GM21360 (cell line): ENCODE measurements at regions not wholly inside any gene's neighbourhood (a gene's known extent, or its start where the extent isn't known, plus 50 kb on each side); places are given as distances from the start of the nearest gene placed in this dataset.

Source experiments
- ATAC-seq: cut with Tn5 transposase; IDR thresholded peaks from one replicate; pipeline ENCODE4 v1.9.1; 2021; ENCODE audit warnings: mild to moderate bottlenecking, moderate library complexity; ENCODE audit not compliant: unreplicated experiment

DNA sequence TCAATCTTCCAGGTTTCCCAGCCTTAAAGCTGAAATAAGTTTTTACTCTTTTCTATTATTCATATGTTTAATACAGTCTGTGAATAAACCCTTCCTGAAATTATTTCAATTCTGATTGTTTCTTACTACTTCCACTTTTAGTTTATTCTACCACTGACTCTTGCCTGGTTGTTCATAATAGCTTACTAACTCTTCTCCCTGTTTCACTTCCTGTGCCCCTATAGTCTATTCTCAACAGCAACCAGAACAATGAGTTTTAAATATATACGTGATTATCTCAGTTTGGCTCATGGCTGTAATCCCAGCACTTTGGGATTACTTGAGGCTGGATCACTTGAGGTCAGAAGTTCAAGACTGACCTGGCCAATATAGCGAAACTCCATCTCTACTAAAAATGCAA lies 408.0 kb upstream of the SPOCK3 start:
- ATAC-seq: no peak

DNA sequence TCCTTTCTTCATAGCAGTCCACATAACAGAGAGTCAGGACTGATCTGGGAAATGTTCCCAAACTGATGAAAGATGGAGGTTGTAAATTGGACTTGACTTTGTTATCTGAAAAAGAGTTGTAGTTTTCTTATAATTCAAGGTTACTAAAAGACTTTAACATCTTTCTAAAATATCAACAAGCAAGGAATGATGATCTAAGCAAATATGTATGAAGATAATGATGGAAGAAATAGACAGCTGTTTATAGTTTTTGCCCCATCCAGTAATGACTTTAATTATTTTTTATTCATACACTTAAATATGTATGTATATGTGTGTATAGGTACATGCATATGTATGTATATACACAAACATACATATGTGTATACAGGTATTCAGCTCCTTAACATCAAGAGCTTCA lies 411.1 kb upstream of the SPOCK3 start:
- ATAC-seq: no peak

DNA sequence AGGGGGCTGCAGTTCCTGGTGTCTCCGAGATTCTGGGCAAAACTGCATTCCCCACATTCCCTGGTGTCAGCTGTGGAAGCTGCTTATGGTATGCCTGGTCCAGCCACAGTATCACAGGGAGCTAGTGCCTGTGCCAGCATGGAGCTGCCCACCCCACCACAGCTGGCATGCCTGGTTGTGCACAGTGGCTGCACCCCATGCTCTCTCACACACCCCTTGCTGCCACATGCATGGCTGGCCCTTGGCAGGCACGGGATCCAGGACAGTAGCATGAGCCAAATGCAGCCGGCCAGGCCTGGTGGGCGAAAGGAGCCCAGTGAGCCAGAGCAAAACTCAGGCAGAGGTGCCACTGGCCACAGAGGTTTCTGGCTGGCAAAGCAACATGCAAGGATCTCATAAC lies 418.0 kb upstream of the SPOCK3 start:
- ATAC-seq: no peak

DNA sequence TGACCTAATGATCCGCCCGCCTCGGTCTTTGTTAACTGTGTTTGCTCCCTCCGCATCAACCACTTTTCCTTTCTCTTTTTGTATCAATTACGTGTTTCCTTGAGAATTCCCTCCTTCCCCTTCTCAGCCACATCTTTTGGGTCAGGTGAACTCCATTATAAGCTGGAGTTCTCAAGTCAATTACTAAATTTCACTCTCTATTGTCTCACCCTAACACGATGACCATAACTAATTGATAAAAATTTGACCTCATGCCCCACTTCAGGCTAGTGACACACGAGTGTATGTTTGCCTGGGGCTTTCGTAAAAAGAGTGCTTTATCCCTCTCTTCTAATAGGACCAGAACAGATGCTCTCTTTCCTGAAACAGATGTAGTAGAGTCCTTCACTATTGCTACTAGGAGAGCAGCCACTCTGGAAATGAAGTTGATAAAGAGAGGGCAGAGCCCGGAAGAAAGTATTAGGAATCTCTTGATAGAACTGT lies 403.6 kb upstream of the ANXA10 start:
- ATAC-seq: no peak

DNA sequence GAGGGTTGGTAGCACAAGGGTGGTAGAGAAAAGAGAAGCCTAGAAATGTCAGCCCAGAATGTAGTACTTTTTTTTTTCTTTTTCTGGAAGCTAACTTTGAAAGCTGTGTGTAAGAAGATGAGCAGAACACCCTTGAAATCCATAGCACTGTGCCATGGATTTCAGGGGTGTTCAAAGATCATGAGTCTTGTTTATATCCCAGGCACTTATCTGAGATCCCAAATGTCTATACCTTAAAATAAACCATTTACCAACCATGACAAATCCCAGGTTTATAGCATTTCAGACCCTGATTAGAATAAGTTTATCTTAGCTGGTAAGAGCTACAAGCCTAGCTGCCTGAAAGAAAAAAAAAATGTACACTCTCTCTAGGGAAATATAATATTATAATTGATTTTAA lies 389.9 kb upstream of the ANXA10 start:
- ATAC-seq: no peak

DNA sequence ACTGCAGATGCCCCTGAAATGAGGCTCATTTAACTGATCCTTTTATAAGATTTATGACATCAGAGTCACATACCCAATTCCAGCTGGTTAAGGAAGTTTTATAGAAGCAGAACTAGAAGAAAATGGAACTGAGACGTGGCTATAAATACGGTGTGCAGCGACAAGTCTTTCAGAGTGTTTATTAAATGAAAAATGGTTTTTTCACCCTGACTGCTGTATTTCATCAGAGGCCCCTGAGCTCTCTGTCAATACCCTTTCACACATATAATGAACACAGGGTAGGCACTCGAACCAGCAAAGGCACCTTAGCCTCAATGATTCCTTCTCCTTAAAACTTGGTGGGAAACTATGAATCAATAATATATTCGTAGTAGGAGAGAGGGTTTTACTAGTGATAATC lies 380.8 kb upstream of the ANXA10 start:
- ATAC-seq: no peak

DNA sequence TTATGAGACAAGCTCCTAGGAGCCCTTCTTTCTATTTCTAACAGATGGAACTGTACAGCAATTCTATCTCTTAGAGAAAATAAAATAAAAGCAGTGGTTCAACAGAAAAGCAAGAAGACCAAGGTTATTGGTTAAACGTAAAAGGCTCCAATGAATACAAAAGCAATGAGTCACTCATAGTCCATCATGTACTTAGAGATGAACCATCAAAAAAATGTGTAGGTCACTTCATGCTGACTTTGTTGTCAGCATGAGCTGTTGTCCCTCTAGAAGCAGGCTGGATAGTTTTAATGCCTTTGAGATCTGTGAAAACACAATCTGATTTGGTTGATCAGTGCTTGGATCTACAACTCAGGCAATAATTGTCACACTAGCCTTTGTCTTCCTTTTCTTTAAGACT lies 378.6 kb upstream of the ANXA10 start:
- ATAC-seq: no peak

DNA sequence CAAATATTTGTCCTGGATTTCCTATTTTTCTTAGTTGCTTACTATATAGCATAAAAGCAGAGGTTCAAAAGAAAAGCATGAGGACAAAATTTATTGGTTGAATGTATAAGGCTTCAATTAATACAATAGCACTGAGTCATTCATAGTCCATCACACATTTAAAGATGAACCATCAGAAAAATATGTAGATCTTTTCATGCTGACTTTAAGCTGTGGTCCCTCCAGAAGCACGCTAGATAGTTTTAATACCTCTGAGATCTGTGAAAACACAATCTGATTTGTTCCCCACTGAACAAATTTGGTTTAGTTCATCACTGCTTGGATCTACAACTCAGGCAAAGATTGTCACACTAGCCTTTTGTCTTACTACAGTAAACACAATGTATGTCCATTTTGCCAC lies 377.2 kb upstream of the ANXA10 start:
- ATAC-seq: no peak

DNA sequence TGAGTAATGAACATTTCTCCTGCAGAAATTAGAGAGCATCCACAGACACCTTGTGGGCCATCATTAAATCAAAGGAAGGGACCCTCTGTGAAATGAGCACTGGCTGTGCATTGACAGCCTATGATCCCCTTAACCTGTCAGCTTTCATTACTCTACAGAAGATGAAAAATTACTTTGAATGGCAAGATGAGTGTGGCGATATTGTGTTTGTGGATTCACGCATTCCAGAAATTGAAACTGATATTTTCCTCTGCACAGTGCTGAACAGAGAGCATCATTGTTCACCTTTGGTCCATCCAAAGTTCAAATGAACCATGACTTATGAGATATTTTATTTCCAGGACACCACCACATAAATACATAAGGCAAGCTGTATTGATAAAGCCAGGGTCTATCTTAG lies 374.8 kb upstream of the ANXA10 start:
- ATAC-seq: no peak

DNA sequence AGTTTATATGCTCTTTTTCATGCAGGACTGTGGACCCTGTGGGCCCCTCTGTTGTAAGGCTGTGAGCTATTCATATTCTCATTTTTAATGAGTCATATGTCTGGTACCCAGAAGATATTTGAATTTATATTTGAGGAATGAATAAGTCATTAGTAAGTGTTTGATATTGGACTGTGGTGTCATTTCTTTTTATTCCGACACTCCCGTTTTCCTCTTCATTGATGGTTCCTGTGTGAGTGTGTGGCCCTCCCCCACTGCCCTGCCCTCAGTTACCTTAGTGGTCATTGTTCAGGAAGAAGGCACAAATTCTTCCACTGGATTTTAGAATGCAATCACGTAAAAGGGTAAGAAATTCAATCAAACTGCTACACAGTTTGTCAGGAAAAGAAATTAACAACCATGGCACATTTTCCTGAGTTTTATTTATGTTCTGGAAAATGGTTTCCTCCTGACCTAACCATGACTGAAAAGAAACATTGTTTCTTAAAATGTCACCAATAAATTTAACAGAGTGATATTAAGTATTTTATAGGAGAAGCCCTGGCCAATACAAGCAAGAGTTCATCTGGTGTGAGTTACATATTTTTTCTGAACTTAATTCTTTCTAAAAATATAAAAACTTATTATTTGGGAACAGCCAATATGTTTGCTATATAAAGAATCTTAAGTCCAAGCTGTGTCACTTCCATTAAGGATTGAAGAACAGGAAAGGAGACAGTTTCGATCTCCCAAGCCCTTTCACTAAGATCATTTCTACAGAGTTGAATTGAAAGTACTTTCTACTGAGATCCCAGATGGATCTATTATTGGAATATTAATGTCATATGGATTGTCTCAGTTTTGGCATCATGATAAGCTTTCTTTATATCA lies 370.5 kb upstream of the ANXA10 start:
- no peak for ATAC-seq

DNA sequence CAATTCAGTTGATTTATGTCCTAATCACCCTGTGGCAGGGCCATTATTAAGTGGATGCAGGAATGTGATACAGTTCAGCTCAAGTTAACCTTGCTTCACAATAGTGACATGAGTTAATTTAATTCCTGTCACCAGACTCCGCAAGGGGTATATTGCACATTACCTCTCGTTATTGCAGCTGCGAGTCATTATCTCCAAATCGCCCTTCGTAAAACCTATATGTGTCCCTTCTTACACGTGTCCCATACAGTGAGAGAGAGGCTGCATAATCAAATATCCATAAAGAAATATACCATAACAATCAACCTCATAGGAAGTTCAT lies 369.9 kb upstream of the ANXA10 start:
- ATAC-seq: no peak

DNA sequence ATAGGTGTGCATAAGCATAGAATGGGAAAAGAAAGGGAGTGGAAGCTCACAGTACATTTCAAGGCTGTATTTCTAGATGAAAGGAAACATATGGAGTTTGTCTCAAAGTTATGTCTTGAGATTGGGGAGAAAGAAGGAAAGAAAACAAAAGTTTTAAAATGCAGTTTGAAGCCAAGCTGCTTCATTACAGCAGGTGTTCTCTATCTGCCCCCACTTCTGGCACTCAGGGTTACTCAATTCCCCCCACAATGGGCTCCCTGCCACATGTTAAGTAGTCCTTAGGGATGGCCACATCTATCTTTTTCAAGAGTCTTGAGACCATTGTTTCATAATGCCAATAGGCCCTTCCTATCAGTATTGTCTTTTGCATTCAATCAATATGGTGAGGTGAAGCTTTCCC lies 367.4 kb upstream of the ANXA10 start:
- ATAC-seq: no peak

DNA sequence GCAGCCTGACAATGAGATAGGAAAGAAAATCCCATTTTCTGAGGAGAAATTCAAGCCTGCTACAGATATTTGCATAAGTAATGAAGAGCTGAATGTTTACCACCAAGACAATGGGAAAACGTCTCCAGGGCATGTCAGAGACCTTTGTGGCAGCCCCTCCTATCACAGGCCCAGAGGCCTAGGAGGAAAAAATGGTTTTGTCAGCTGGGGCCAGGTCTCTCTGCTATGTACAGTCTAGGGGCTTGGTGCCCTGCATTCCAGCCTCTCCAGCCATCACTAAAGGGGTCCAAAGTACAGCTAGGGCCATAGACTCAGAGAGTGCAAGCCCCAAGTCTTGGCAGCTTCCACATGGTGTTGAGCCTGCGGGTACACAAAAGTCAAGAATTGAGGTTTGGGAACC lies 361.6 kb upstream of the ANXA10 start:
- no peak for ATAC-seq

DNA sequence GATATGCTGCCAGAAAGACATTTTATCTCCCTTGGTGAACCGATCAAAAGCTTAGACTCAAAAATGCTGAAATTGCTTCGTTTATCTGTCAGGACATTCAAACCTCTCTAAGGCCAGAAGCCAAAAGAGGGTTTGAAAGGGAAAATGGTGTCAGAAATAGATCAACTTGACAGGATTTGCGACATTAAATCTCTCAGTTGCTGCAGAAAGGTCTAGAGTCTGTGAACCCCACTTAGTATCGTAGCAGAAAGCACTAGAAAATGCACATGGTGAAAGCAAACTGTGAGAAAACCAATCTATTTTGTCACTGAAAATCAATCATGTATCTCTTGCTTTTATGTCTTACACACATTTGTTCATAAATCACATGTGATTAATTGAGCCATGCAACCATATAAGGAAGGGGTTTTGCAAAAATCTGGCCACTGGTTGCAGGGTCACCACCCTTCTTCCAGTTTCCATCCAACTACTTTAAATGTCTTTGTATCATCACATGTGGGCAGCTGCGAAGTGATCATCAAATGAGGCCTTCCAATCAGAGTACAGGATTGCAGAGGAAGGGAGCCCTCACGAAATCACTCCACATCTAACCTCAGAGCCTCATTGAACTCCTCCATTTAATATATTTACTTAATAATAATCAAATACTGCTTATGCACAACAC lies 347.2 kb upstream of the ANXA10 start:
- no peak for ATAC-seq

DNA sequence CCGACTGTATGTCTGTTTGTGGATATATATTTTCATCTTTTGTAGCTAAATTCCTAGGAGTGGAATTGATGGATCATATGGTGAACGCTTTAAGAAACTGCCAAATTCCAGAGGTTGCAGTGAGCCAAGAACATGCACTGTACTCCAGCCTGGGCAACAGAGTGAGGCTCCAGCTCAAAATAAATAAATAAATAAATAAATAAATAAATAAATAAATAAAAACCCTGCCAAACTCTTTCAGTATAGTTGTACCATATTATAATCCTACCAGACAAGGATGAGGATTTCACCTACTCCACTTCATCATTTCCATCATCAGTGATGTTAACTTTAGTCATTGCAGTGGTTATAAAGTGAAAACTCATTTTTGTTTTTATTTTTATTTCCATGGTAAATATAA lies 325.1 kb upstream of the ANXA10 start:
- no peak for ATAC-seq

DNA sequence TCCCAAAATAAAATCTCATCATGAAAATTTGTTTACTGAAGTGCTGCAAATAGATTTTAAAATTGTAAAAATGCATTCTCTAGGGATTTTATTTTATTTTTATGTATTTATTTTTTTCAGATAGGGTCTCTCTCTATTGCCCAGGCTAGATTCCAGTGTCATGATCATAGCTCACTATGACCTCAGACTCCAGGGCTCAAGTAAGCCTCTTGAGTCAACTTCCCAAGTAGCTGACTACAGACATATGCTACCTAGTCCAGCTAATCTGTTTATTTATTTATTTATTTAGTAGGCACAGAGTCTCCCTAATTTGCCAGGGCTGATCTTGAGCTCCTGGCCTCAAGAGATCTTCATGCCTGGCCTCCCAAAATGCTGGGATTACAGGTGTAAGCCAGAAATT lies 317.7 kb upstream of the ANXA10 start:
- ATAC-seq: no peak

DNA sequence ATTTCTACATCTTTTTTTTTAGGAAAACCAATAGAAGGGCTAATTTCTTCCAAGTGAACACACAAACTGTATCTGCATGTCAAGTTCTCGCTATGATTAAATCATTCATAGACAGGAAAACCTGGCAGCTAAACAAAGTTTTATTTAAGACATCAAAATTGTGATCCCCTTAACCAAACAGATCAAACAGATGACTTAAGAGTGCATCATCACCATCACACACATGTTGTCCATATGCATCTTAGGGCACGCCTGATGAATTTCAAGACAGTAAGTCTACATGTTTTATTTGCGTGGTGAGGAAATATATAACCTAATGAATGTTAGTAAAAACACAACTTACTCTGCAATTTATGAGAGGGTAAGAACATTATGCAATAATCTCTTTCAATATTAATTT lies 317.0 kb upstream of the ANXA10 start:
- no peak for ATAC-seq

DNA sequence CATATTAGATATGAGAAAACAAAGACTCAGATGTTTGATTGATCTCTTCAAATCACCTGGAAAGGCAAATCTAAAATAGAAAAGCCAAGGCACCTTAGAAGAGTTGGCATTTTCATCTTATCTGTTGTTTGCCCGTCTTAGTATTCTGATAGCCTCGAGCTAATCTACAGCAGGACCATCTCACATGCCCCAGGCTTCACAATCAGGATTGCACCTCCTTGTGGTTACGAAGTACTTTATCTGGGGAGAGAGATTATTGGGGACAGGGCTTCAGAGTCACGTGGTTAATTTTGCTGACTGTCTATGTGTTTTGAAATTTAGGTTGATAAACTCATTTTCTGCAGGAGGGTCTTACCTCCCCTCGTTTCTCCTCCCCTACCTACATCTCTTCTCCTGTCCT lies 313.1 kb upstream of the ANXA10 start:
- ATAC-seq: no peak

DNA sequence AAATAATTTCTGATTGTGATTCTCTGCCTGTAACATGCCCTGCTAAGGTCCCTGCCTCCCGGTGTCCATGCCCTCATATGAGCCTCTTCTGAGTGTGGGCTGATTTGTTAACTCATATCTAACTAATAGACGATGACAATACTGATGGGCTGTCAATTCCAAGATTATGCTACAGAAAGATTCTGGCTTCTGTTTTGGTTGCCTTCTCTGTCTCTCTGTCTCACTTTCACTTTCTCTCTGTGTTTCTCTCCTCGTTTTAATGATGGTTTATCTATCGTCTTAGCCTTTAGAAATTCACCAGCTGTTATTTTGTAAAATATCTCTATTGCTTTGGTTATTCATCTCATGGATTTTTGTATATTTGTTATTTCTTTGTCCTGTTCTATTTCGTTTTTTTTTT lies 312.5 kb upstream of the ANXA10 start:
- ATAC-seq: no peak

DNA sequence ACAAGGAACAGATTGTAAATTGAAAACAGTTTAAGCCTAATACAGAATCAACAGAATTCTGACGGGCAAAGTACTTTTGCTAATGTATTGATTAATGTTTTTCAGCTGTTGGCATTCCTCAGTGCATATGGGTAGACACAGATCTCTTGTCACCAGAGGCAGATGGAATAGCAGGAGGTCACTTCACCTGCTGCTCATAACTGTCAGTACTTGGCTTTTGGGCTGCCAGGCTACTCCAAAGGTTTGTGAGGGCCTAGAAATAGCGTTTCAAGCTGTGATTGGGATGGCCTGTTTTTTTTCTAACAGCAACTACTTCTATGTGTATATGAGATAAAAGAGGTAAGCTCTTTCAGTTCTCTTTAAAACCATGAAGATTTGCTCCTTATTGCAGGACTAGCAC lies 307.5 kb upstream of the ANXA10 start:
- ATAC-seq: no peak

DNA sequence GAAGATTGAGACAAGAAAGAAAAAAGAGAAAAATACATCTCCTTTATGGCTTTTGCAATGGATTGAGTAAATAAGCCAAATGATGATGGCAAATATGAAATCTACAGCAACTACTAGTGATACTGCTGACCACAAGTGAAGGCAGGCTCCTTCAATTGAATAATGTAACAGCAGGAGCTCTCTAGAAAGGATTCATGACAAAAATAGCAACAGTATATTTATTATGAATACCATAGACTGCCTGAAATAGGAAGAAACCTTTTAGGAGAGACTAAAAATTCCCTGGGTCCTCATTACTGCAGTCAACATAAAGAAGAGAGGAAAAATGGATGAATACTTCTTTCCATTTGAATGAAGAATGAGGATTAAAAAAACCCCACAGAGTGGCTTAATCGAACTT lies 306.8 kb upstream of the ANXA10 start:
- ATAC-seq: no peak

DNA sequence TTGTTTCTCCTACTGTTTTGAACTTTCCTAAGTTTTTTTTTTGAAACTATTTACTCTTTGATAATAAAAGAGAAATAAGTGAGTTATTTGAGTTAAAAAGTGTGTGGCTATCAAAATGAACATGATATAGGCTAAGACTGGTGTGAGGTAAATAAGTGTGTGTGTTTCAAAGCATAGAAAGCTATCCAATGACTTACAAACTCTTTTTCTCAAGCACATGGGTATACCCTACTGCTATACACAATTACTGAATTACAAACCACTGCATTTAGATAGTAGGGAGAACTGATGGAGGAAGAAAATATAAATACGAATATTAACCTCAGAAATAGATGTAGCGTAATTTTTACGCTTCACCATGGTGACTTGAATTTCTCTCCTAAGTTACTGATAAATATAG lies 305.8 kb upstream of the ANXA10 start:
- no peak for ATAC-seq

DNA sequence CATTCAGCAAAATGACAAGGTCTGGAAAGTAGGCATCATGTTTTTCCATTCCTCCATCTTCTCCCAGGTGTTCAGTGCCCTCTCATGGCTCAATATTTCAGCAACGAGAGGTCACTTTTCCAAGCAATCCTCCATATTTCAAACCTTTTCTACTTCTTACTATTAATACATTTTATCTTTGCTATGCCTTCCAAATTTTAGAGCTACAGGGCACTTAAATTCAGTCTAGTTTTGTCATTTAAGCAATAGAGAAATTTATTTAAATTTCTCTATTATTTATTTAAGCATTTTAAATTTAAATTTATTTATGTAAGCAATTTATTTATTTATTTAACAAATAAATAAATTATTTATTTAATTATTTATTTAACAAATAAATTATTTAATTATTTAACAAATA lies 305.1 kb upstream of the ANXA10 start:
- no peak for ATAC-seq
